Astrocyte (in vitro differentiated cells and primary cell): ENCODE measurements at regions not wholly inside any gene's neighbourhood (a gene's known extent, or its start where the extent isn't known, plus 50 kb on each side); places are given as distances from the start of the nearest gene placed in this dataset.

Experiments used
- CTCF ChIP-seq: IDR thresholded peaks from 2 replicates; pipeline ENCODE4 v1.5.1; 2011; ENCODE audit warnings: low read depth, mild to moderate bottlenecking, inconsistent platforms, low read length, moderate library complexity; ENCODE audit not compliant: insufficient read depth
- EZH2 ChIP-seq: IDR thresholded peaks from 2 replicates; pipeline ENCODE4 v1.6.1; 2012; ENCODE audit warnings: mild to moderate bottlenecking, low read length, inconsistent platforms; ENCODE audit not compliant: insufficient read depth

GRCh38 chr6:67811239-67812037 lies 823.6 kb upstream of the ADGRB3 start:
- TF ChIP-seq CTCF = no peak
- no peak for TF ChIP-seq EZH2
